ENCODE measurements at regions not wholly inside any gene's neighbourhood (a gene's known extent, or its start where the extent isn't known, plus 50 kb on each side); places are given as distances from the start of the nearest gene placed in this dataset.

DNA sequence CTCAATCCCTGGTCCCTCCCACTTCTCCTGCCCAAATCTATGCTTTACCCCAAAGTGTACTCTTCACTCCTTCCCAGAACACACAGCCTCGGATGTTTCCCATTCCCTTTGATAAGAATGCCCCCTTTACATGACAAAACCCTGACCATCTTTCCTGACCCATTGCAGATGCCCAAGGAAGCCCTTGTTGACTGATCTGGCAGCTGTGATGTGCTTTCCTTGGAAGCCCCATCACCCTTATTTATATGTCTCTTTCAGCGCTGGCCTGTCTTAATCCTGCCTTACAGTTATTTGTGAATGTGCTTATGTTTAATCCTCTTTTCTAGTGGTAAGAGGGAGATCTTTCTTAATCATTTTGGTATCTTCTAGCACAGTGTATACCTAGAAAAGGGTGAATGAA lies 523.1 kb downstream of the CD83 start:
- TF ChIP-seq, protein P1, sequence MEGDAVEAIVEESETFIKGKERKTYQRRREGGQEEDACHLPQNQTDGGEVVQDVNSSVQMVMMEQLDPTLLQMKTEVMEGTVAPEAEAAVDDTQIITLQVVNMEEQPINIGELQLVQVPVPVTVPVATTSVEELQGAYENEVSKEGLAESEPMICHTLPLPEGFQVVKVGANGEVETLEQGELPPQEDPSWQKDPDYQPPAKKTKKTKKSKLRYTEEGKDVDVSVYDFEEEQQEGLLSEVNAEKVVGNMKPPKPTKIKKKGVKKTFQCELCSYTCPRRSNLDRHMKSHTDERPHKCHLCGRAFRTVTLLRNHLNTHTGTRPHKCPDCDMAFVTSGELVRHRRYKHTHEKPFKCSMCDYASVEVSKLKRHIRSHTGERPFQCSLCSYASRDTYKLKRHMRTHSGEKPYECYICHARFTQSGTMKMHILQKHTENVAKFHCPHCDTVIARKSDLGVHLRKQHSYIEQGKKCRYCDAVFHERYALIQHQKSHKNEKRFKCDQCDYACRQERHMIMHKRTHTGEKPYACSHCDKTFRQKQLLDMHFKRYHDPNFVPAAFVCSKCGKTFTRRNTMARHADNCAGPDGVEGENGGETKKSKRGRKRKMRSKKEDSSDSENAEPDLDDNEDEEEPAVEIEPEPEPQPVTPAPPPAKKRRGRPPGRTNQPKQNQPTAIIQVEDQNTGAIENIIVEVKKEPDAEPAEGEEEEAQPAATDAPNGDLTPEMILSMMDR (conservative IDR thresholded peaks at IDR 0.05): no peak
- no peak for TF ChIP-seq EZH2 (IDR thresholded peaks at IDR 0.05; ENCODE audit: low read depth)
